Anterior cingulate cortex (tissue), 58 donors: ENCODE measurements at regions not wholly inside any gene's neighbourhood (a gene's known extent, or its start where the extent isn't known, plus 50 kb on each side); places are given as distances from the start of the nearest gene placed in this dataset.

ENCODE experiments used
- DNase-seq, 58 donors: peaks; one replicate each; lab custom pipeline; 2025; lab: John Stamatoyannopoulos, UW

DNA sequence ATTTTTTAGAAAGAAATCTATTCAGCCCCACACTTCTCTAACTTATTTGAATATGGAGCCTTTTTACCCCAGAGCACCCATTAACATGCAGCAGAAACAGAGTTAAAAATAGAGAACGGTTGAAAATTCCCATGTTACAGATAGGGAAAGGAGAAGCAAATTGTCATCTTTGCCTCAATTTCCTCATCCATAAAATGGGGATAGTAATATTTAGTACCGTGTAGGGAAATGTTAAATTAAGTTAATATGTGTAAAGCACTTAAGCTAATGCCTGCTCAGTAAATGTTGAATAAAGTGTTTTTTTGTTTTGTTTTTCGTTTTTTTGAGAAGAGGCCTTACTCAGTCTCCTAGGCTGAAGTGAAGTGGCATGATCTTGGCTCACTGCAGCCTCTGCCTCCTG lies 50.3 kb downstream of the NAV1 start:
- no peak for DNase-seq

DNA sequence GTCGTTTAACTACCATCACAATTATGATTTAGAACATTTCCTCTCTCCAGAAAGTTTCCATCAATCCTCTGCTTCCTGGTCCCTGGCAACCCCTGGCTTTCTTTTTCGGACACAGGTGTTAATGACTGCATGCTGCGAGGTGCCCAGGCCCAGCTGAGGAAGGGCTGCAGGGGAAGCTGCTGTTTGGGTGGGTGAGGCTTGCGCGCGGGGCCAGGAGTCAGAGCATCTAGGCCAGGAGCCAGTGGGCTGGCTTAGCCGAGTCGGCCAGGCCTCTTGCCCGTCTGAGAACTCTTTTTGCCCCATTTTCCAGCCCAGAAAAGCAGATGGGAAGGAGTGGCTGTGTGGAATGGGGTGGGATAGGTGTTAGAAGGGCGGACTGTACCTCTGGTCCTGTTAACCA lies 51.5 kb downstream of the NAV1 start:
- DNase-seq = no peak

DNA sequence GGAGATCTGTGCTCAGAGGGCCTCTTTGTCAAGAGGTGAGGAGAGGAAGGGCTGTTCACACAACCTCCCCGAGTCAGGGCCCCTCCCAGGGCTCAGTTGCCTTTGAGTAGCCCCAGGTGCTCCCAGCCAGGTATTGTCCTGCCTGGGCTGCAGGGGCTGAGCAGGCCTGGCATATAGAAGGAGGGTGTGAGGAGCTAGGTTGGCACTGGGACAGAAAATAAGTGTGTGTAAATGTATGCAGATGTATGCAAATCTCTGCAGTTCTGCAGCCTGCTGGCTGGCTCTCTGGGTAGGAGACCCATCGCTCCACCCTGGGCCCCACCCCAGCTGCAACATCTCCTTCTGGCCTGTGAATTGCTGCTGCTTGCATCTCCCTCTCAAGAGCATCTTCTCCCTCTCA lies 52.4 kb downstream of the NAV1 start:
- no peak for DNase-seq

DNA sequence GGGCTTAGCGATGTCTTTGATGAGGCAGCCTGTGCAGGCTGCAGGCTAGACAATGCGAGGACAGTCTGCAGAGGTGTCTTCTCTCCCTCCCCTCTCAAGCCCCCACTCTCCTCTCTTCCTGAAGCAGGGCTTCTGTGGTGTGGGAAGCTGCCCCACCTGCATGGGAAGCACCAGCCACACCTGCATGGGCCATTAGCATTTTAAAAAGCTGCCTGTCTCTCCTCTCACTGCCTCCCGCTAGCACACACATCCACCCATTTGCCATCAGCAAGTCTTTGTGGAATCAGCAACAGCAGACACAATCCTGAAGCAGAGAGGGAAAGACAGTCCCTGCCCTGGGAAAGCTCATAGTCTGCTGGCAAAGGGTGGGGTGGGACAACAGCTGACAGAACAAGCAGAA lies 53.1 kb downstream of the NAV1 start:
- DNase-seq = no peak

DNA sequence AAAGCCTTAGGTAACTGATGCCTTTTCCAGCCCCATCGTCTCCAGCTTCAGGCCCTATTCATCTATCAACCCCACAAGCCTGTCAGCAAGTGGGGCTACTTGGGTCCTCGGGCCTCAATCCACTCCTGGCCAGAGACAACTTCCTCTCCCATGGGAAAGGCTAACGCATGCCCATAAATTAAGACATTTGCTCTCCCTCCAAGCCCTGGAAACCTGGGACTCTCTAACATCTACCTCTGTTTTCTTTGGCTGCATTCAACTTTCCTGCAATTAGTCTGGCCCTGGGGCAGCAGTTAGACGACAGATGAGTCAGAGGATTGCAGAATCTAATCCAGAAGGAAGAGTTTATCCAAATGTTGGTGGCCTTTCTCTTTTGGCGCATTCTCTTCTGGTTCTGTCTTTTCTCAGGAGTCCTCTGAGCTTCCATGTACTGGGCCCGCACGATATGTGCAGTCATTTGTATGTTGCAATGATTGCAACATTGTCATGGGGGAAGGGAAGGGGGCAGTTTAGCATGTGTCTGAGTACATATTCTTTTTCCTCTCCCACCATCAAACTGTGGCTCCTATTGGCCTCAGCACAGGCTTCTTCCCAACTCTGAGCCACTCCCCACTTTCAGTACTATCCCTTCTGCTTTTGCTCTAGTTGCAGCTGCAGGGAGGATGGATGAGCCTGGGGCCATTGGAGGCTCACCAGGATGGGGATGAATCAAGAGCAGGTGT lies 54.4 kb downstream of the NAV1 start:
- no peak for DNase-seq

DNA sequence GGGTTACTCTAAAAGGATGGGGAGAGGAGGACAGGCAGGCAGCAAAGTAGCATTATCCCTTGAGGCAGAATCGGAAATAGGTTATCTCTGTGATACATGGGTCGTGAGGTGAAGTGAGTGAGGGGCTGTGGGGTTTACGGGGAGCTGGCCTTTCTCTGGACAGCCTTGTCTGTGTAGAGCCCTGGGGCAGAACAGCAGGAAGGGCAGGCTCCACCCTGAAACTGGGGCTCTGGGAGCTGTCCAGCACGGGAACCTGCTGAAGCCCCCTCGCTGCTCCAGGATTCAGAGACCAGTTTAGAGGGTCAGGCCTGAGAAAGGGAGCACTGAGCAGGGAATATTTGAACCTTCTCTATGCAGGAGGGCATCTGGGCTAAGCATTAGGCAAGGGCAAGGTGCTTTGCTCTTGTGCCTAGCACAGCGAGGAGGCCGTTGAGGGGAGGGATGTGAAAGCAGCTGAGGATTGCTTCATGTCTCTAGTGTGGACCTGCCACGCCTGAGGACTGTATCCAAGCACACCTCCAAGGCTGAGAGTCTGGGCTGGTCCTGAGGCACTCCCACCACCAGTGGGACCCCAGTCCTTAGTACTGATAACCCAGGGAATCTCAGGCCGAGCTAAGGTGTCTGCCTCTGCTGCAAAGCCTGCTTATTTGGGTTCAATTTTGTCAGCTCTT lies 55.8 kb downstream of the NAV1 start:
- DNase-seq = no peak

DNA sequence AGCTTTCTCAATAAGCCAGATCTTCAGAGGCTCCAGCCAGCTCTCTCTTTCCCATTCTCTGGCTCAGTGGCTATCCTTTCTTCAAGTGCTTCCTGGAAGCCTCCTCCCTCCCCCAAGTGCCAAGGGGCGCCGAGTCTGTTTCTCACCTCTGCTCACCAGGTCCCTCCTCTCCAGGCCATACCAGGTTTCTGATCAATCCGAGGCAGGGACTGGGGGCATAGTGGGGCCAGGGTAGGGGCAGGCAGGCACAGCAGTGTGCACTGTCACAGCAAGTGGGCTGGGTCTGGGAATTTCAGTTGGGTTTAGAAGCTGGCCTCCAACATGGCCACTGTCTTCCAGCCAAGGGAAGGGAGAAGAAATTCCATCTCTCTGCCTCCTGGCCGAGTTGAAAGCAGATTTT lies 56.5 kb downstream of the NAV1 start:
- no peak for DNase-seq

DNA sequence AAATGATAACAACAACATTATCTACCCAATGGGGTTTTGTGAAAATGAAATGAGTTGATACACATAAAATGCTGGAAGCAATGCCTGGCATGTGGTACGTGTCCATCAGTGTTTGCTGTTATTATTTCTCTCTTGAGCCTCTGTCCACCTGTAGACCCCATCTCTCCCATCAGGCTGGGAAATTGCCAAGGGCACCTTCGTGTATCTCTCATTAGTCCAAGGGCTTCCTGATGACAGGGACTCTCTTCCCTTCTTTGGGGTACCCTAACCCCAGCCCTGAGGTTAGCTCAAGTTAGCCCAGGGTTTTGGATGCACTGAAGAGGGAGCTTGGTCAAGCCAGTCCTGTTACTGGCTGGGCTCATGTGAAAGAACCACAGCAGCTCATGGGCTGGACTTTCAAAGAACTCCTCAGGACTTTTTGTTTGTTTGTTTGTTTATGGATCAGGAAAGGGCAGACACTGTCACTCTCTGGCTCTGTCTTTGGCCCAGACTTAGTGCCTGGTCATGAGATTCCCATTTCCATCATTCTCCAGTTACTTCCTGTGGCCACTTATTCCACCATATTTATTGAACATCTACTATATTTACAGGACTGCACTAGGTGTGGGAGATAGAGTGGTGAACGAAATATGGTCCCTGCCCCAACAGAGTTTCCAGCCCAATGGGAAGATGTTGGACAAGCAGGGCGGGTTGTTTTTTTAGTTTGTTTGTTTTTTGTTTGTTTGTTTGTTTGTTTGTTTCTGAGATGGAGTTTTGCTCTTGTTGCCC lies 57.4 kb downstream of the NAV1 start:
- DNase-seq = no peak

DNA sequence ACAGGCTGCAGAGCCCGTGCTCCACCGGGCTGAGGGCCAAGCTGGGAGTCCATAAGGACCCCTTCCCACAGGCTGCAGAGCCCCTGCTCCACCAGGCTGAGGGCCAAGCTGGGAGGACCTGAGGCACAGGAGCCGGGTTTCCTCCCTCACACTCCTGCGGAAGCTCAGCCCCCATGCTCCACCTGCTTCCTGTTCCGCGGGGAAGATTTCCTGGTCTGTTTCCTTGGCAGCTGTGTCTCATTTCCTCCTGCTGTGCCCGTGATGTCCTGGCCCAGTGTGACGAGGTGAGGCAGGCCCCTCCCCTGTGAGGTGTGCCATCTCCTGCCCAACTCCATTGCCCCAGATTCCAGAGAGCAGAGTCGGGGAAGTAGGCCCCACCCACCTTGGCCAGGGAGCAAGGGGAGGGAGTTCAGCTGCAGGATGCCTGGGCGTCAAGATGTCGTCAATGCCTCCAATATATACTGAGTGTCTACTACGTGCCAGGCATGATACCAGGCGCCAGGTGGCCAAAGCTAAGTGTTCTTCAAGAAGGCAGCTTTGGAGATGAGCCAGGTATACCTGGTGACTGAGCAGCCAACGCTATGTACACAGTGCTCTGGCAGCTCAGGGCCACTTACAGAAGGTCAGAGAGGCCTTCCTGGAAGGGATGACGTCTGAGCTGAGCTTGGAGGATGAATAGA lies 58.8 kb downstream of the NAV1 start:
- no peak for DNase-seq

DNA sequence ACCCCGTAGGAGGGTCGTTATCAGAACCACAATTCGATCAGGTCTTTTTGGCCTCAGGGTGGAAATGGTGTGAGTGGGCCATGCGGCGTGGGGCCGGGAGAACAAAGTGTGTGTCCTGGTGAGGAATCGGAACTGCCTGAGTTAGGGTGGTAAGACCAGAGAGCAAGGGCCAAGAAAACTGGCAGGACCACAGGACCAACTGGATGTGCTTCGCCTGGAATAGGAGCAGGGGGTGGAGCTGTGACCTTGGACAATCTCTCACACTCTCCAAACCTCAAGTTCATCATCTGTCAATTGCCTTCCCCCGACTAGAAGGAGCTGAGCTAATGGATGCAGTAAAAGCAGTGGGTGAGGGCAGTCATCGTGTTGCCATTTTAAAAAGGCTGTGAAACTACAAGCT lies 59.5 kb downstream of the NAV1 start:
- DNase-seq = no peak

DNA sequence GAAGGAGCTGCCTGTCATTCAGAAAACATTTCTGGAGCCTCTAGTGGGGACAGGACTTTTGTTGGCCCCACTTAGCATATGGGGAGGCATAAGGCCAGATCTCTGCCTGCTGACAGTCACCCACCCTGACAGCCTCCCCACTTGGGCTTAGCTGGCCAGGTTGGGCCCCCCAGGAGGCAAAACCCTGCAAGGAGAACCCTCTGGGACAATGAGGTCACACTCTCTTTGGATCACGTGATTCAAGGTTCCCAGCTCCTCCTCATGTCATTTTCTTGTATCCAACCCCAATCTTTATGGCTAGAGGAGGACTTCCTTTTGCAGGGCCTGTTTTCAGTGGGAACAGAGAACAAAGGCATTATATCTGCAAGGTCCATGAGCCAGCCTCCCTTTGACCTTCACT lies 60.0 kb downstream of the NAV1 start:
- no peak for DNase-seq

DNA sequence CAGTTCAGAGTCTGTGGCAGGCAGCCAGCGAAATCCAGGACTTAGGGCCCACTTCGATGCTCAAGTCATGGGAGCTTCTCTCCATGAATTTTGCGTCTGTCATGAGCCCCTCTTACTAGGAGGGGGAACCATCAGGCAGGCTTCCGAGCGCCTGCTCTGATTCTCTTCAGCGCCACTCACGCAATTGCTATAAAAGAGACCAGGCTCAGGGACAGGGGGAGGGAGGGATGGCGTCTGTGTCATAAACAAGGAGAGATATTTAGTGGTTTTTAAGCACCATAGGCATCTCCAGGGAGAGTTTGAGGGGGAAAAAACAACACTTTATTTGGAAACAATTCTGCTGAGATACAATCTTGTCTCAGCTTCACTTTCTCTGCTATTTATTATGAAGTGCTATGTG lies 60.6 kb downstream of the NAV1 start:
- no peak for DNase-seq

DNA sequence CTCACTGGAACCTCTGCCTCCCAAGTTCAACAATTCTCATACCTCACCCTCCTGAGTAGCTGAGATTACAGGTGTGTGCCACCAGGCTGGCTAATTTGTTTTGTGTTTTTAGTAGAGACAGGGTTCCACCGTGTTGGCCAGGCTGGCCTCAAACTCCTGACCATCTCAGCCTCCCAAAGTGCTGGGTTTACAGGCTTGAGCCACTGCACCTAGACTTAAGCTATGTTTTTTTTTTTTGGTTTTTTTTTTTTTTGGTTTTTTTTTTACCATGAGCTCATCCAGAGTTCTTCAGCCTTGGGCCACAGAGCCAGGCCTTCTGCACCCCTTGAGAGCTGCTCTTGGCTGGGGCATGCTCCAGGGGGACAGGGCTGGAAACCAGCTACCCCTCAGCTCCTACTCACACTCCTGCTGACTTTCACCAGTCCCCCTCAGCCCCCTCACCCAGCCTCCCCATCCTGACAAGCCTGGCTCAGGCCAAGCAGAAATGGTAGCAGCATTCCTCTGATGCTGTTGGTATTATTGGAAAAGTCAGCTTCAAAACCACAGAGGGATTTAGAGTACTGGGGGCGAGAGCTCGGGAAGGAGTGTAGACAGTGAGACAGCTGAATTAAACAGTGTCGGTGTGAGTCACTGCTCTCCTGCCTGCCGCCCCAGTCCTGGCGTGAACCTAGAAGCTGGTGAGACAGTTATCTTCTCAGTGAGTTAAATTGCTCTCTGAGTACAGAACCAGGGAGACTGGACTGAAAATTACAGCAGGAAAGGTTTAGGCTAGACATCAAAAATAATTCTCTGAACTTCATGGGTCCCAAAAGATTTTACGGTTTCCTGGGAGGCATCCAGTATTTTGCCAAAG lies 63.7 kb downstream of the NAV1 start:
- peak in 21 of 58 donors; percentile 14 to 70 (median 37) for DNase-seq

DNA sequence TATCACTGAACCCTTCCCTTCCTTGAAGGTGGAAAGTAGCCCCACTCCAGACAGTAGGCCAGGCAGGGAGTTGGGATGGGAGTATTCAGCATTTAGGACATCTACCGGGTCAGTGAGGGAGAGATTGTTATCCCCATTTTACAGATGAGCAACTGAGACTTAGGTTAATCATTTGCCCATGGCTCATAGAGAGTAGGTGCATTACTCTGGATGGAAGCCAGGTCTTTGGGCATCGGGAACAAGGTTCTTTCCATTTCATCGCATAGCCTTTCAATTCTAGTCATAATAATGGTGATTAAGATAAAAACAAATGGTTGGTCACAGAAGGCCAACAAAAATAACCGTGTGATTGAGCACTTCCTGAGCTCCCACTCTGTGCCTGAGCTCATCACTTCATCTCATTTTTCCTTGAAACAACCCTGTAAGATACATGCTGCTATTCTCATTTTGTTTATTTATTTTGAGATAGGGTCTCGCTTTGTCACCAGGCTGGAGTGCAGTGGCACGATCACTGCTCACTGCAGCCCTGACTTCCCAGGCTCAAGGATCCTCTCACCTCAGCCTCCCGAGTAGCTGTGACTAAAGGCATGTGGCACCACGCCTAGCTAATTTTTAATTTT lies 64.8 kb downstream of the NAV1 start:
- no peak for DNase-seq

DNA sequence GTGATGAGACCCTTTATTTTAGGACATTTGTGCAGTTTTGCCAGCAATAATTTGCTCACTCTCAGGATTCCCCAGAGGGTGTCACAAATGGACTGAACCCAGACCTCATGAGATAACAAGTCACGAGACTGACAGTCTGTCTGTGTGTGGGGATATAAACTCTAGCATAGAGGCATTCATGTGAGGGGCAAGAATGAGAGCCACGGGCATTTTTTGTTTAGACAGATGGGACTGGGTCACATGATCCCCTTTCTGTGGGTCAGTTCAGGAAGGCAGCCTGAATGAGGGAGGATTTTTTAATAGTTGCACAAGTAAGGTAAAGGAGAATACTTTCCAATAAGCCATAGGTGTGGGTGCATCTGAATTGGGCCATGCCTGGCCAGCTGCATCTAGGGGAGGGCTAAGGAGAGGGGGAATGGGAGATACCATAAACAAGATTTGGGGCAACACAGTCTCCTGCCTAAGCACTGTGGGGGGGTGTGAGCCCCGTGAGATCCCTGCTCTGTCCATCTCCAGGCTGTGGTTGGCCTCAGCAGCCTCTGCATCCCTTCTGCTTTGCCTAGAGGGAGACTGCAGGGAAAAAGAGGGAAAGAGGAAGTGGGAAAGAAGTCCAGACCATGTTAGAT lies 66.6 kb downstream of the NAV1 start:
- no peak for DNase-seq

DNA sequence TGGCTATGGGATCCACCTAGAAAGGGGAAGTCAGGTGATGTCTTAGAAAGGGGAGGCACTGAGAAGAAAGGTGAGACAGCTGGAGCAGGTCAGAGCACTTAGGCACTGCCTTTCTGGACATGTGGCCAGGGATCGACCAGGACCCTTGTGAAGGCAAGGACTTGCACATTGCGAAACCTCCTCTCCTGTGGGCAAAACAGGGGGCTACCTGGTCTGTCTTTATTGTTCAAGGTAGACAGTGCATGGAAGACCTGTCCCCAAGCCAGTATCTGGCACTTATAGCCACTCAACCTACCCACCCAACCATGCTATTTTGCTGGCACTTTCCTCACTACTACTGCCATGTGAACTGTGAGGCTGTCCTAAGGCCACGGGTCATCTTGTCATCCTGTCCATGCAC lies 67.2 kb downstream of the NAV1 start:
- no peak for DNase-seq

DNA sequence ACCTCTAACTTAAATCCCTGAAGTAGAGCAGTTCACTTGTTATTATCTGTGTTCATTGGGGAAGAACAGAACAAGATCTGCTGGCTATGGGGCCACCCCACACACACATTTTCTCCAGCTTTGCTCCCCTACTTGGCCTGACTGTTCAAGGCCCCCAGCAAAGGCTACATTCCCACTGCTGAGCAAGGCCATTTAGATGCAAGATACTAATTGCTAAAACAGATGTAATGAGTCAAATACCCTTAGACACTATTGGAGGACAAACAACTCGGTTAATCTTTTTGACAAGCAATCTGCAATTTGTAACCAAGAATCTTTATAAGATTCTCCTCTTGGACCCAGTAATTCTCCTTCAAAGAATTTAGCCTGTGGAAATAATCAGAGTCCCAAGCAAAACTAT lies 67.7 kb downstream of the NAV1 start:
- DNase-seq = peak in 1 of 58 donors; percentile 16

DNA sequence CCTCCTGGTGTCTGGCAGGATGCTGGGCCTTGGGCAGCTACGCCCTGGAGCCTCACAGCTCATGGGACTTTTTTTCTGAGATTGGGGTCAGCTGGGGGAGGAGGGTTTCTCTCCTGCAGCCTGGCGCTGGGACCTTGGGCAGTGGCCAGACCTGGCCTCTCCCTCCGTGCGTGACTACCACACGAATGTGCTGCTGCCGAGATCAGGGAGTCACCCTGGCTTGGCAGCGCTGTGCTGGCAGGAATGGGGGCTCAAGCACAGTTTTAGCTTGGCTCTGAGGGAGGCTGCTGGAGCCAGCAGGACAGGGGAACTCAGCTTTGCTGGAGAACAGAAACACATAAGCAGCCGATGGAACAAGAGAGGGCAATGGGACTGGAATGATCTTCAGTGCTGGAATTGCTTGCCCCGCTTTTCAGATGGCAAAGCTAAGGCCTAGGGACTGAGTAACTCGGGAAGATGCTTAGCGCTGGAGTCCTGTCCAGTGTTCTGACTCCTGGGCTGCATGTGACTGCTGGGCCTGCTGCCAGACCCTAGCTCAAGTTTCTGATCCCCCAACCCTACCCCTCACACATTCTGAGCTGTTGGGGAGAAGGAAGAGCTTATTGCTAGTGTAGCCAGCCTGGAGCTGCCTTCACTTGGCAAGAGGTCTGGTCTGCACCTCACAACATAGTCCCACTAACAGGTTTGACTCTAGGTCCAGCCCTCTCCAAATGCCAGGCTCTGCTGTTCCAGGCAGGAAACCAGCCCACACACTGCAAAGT lies 69.9 kb downstream of the NAV1 start:
- DNase-seq = peak in 34 of 58 donors; percentile 18 to 82 (median 42)
